GM23338 (cell line): ENCODE measurements at regions not wholly inside any gene's neighbourhood (a gene's known extent, or its start where the extent isn't known, plus 50 kb on each side); places are given as distances from the start of the nearest gene placed in this dataset.

Experiments
- ATAC-seq: fragments of 200-7000 bp; cut with Tn5 transposase; 3 replicates; pipeline ENCODE4 v1.9.1; 2020
- DNase-seq: peaks from one replicate; pipeline ENCODE4 v3.0.0-alpha.2; 2015; ENCODE audit warnings: low spot score
- H2AFZ ChIP-seq: fragments of 200-600 bp; sonication (generic); 2 replicates; pipeline ENCODE4 v1.8.0; 2016; ENCODE audit warnings: antibody characterized with exemption, mild to moderate bottlenecking, moderate library complexity
- H3F3A ChIP-seq: fragments of 200-600 bp; sonication (generic); replicated peaks from 2 replicates; pipeline ENCODE4 v1.8.0; 2017; ENCODE audit warnings: antibody characterized with exemption, mixed run types, low read depth
- H3K27ac ChIP-seq: fragments of 200-600 bp; sonication (generic); 2 replicates; pipeline ENCODE4 v1.6.1; 2016; ENCODE audit warnings: low read depth
- H3K27me3 ChIP-seq: fragments of 200-600 bp; sonication (generic); 2 replicates; pipeline ENCODE4 v1.8.0; 2016; ENCODE audit warnings: mild to moderate bottlenecking, mixed run types, moderate library complexity; ENCODE audit not compliant: insufficient read depth
- H3K36me3 ChIP-seq: fragments of 200-600 bp; sonication (generic); 2 replicates; pipeline ENCODE4 v1.8.0; 2016; ENCODE audit warnings: mild to moderate bottlenecking; ENCODE audit not compliant: insufficient read depth
- H3K4me1 ChIP-seq: fragments of 200-600 bp; sonication (generic); 2 replicates; pipeline ENCODE4 v1.8.0; 2016; ENCODE audit warnings: mild to moderate bottlenecking, moderate library complexity; ENCODE audit not compliant: insufficient read depth
- H3K4me2 ChIP-seq: fragments of 200-600 bp; sonication (generic); 2 replicates; pipeline ENCODE4 v1.7.1; 2017; ENCODE audit warnings: mixed run types
- H3K4me3 ChIP-seq: fragments of 200-600 bp; sonication (generic); 2 replicates; pipeline ENCODE4 v1.6.1; 2016; ENCODE audit warnings: mixed run types
- H3K79me2 ChIP-seq: fragments of 200-600 bp; sonication (generic); replicated peaks from 2 replicates; pipeline ENCODE4 v1.8.0; 2017; ENCODE audit warnings: mild to moderate bottlenecking; ENCODE audit not compliant: insufficient read depth
- H3K9me2 ChIP-seq: fragments of 200-600 bp; sonication (generic); 2 replicates; pipeline ENCODE4 v1.8.0; 2017; ENCODE audit not compliant: insufficient read depth
- H4K20me1 ChIP-seq: fragments of 200-600 bp; sonication (generic); replicated peaks from 2 replicates; pipeline ENCODE4 v1.8.0; 2017; ENCODE audit warnings: mild to moderate bottlenecking; ENCODE audit not compliant: insufficient read depth
- H3K27ac Mint-ChIP-seq: 2 replicates; pipeline ENCODE4 v1.8.0; 2020; ENCODE audit warnings: inconsistent platforms, mild to moderate bottlenecking, moderate library complexity, mixed read lengths
- H3K27me3 Mint-ChIP-seq: 3 replicates; pipeline ENCODE4 v1.8.0; 2022; ENCODE audit warnings: low read depth, mild to moderate bottlenecking, moderate library complexity, mixed read lengths, inconsistent platforms; ENCODE audit not compliant: insufficient read depth, poor library complexity
- H3K36me3 Mint-ChIP-seq: 3 replicates; pipeline ENCODE4 v1.8.0; 2021; ENCODE audit warnings: low read depth, mild to moderate bottlenecking, inconsistent platforms, moderate library complexity, mixed read lengths
- H3K4me1 Mint-ChIP-seq: 3 replicates; pipeline ENCODE4 v1.8.0; 2020; ENCODE audit warnings: mild to moderate bottlenecking, inconsistent platforms, mixed read lengths
- H3K4me3 Mint-ChIP-seq: 3 replicates; pipeline ENCODE4 v1.8.0; 2021; ENCODE audit warnings: moderate library complexity, mild to moderate bottlenecking, inconsistent platforms, mixed read lengths
- H3K9me3 Mint-ChIP-seq: 3 replicates; pipeline ENCODE4 v1.8.0; 2020; ENCODE audit warnings: moderate library complexity, mild to moderate bottlenecking, inconsistent platforms, mixed read lengths
- CREB1 ChIP-seq: fragments of 250-450 bp; sonication (Bioruptor Pico); IDR thresholded peaks from 2 replicates; pipeline ENCODE4 v1.5.0; 2020; ENCODE audit warnings: low read depth, mild to moderate bottlenecking, moderate library complexity
- EZH2 ChIP-seq: fragments of 200-600 bp; sonication (generic); IDR thresholded peaks from one replicate; pipeline ENCODE4 v1.8.0; 2017; ENCODE audit warnings: antibody characterized with exemption, mild to moderate bottlenecking, low read depth; ENCODE audit not compliant: unreplicated experiment
- EZH2phosphoT487 ChIP-seq: fragments of 200-600 bp; sonication (generic); IDR thresholded peaks from one replicate; pipeline ENCODE4 v1.8.1; 2018; ENCODE audit warnings: antibody characterized with exemption; ENCODE audit not compliant: unreplicated experiment
- JUNB ChIP-seq: IDR thresholded peaks from one replicate; pipeline ENCODE4 v1.6.1; 2016; ENCODE audit warnings: antibody characterized with exemption; ENCODE audit not compliant: unreplicated experiment
- NANOG ChIP-seq: IDR thresholded peaks from 2 replicates; pipeline ENCODE4 v1.6.1; 2016; ENCODE audit warnings: antibody characterized with exemption, borderline replicate concordance
- ZNF114 ChIP-seq: fragments of 250-450 bp; sonication (Bioruptor Pico); IDR thresholded peaks from 2 replicates; pipeline ENCODE4 v1.5.0; 2020; ENCODE audit warnings: mild to moderate bottlenecking, moderate library complexity
- ZNF331 ChIP-seq: fragments of 250-450 bp; sonication (Bioruptor Pico); IDR thresholded peaks from 2 replicates; pipeline ENCODE4 v1.5.0; 2020; ENCODE audit warnings: low read depth, mild to moderate bottlenecking, moderate library complexity
- TF ChIP-seq, protein P1 (sequence below): fragments of 250-450 bp; sonication (Bioruptor Pico); IDR thresholded peaks from 2 replicates; pipeline ENCODE4 v1.5.0; 2020; ENCODE audit warnings: mild to moderate bottlenecking, moderate library complexity
- TF ChIP-seq, protein P2 (sequence below): IDR thresholded peaks from one replicate; pipeline ENCODE4 v1.6.1; 2018; ENCODE audit warnings: antibody characterized with exemption; ENCODE audit not compliant: unreplicated experiment
- TF ChIP-seq, protein P3 (sequence below), 2 experiments: fragments of 200-600 bp in 1 of 2; sonication (generic) in 1 of 2; conservative IDR thresholded peaks; 2 replicates each; pipeline versions ENCODE4 v1.5.1 to v1.6.1; 2016 to 2017; ENCODE audit warnings: antibody characterized with exemption in 2 of 2, low read depth in 2 of 2, mild to moderate bottlenecking in 2 of 2, moderate library complexity in 1 of 2

DNA sequence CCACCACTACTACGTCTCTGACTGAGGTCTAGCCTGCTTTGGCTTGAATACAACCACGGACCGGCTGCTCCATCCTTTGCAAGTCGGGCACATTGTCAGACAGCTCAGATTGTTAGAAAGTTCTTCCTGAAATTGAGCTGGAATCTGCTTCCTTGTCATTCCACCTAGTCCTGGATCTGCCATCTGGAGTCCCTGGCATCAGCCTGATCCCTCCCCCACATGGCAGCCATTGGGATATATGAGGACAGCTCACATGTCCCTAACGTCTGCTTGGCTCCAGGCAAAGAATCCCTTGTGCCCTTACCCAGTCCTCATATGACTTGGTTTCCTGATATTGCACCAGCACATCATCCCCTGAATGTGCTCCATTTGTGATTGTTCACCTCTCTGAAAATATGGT is 56.3 kb upstream of the SYT6 start:
- H3K27ac Mint-ChIP-seq = no peak overlapping the region
- no peaks in the 10 kb centered on the region for H3K9me3 Mint-ChIP-seq
- Histone ChIP-seq H3K27me3 (peaks cover 13% of the 10 kb centered on the region), H3K36me3 (no peaks in the 10 kb centered on the region), H3F3A (no peaks in the 10 kb centered on the region), H2AFZ (no peak overlapping the region), H4K20me1 (no peaks in the 10 kb centered on the region), H3K79me2 (no peaks in the 10 kb centered on the region), H3K4me1 (no peaks in the 10 kb centered on the region), H3K27ac (no peak overlapping the region), H3K4me2 (no peak overlapping the region), H3K4me3 (no peak overlapping the region), H3K9me2 (peaks cover 11% of the 10 kb centered on the region; the same call in 1 of the 2 replicates)
- H3K36me3 Mint-ChIP-seq = no peaks in the 10 kb centered on the region
- no peak overlapping the region for H3K4me3 Mint-ChIP-seq
- TF ChIP-seq JUNB (no peak), EZH2 (no peak)
- DNase-seq (no peak), ATAC-seq (no peak)
- H3K27me3 Mint-ChIP-seq = peaks cover 8% of the 10 kb centered on the region
- H3K4me1 Mint-ChIP-seq = peaks cover 12% of the 10 kb centered on the region

DNA sequence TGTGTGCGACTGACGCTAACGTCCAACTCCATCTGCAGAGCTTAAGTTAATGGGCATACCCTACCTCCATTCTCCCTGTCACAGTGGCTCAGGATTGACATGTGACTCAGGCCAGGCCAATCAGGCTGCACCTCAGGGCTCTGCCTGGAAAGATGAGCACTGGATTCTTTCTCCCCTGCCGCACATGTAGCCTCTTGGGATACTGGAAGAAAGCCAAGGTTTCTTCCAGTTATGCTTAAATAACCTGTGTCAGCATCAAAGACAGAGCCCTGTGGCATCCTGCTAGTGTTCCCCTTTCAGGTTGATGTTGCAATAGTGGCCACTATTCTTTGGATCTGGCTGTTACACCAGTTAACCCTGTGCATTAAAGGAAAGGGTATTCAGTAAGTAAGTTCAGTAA is 55.0 kb upstream of the SYT6 start:
- no peak overlapping the region for H3K27ac Mint-ChIP-seq
- H3K27ac ChIP-seq = no peak overlapping the region
- DNase-seq = no peak
- TF ChIP-seq CREB1 (CRISPR knock-in tag) (no peak), EZH2phosphoT487 (no peak), NANOG (no peak), ZNF114 (CRISPR knock-in tag) (no peak), ZNF331 (no peak)
- TF ChIP-seq, protein P1, sequence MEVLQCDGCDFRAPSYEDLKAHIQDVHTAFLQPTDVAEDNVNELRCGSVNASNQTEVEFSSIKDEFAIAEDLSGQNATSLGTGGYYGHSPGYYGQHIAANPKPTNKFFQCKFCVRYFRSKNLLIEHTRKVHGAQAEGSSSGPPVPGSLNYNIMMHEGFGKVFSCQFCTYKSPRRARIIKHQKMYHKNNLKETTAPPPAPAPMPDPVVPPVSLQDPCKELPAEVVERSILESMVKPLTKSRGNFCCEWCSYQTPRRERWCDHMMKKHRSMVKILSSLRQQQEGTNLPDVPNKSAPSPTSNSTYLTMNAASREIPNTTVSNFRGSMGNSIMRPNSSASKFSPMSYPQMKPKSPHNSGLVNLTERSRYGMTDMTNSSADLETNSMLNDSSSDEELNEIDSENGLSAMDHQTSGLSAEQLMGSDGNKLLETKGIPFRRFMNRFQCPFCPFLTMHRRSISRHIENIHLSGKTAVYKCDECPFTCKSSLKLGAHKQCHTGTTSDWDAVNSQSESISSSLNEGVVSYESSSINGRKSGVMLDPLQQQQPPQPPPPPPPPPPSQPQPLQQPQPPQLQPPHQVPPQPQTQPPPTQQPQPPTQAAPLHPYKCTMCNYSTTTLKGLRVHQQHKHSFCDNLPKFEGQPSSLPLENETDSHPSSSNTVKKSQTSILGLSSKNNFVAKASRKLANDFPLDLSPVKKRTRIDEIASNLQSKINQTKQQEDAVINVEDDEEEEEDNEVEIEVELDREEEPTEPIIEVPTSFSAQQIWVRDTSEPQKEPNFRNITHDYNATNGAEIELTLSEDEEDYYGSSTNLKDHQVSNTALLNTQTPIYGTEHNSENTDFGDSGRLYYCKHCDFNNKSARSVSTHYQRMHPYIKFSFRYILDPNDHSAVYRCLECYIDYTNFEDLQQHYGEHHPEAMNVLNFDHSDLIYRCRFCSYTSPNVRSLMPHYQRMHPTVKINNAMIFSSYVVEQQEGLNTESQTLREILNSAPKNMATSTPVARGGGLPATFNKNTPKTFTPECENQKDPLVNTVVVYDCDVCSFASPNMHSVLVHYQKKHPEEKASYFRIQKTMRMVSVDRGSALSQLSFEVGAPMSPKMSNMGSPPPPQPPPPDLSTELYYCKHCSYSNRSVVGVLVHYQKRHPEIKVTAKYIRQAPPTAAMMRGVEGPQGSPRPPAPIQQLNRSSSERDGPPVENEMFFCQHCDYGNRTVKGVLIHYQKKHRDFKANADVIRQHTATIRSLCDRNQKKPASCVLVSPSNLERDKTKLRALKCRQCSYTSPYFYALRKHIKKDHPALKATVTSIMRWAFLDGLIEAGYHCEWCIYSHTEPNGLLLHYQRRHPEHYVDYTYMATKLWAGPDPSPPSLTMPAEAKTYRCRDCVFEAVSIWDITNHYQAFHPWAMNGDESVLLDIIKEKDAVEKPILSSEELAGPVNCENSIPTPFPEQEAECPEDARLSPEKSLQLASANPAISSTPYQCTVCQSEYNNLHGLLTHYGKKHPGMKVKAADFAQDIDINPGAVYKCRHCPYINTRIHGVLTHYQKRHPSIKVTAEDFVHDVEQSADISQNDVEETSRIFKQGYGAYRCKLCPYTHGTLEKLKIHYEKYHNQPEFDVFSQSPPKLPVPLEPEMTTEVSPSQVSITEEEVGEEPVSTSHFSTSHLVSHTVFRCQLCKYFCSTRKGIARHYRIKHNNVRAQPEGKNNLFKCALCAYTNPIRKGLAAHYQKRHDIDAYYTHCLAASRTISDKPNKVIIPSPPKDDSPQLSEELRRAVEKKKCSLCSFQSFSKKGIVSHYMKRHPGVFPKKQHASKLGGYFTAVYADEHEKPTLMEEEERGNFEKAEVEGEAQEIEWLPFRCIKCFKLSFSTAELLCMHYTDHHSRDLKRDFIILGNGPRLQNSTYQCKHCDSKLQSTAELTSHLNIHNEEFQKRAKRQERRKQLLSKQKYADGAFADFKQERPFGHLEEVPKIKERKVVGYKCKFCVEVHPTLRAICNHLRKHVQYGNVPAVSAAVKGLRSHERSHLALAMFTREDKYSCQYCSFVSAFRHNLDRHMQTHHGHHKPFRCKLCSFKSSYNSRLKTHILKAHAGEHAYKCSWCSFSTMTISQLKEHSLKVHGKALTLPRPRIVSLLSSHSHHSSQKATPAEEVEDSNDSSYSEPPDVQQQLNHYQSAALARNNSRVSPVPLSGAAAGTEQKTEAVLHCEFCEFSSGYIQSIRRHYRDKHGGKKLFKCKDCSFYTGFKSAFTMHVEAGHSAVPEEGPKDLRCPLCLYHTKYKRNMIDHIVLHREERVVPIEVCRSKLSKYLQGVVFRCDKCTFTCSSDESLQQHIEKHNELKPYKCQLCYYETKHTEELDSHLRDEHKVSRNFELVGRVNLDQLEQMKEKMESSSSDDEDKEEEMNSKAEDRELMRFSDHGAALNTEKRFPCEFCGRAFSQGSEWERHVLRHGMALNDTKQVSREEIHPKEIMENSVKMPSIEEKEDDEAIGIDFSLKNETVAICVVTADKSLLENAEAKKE (CRISPR knock-in tag) = no peak
- TF ChIP-seq, protein P2, sequence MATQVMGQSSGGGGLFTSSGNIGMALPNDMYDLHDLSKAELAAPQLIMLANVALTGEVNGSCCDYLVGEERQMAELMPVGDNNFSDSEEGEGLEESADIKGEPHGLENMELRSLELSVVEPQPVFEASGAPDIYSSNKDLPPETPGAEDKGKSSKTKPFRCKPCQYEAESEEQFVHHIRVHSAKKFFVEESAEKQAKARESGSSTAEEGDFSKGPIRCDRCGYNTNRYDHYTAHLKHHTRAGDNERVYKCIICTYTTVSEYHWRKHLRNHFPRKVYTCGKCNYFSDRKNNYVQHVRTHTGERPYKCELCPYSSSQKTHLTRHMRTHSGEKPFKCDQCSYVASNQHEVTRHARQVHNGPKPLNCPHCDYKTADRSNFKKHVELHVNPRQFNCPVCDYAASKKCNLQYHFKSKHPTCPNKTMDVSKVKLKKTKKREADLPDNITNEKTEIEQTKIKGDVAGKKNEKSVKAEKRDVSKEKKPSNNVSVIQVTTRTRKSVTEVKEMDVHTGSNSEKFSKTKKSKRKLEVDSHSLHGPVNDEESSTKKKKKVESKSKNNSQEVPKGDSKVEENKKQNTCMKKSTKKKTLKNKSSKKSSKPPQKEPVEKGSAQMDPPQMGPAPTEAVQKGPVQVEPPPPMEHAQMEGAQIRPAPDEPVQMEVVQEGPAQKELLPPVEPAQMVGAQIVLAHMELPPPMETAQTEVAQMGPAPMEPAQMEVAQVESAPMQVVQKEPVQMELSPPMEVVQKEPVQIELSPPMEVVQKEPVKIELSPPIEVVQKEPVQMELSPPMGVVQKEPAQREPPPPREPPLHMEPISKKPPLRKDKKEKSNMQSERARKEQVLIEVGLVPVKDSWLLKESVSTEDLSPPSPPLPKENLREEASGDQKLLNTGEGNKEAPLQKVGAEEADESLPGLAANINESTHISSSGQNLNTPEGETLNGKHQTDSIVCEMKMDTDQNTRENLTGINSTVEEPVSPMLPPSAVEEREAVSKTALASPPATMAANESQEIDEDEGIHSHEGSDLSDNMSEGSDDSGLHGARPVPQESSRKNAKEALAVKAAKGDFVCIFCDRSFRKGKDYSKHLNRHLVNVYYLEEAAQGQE = no peak
- TF ChIP-seq, protein P3, sequence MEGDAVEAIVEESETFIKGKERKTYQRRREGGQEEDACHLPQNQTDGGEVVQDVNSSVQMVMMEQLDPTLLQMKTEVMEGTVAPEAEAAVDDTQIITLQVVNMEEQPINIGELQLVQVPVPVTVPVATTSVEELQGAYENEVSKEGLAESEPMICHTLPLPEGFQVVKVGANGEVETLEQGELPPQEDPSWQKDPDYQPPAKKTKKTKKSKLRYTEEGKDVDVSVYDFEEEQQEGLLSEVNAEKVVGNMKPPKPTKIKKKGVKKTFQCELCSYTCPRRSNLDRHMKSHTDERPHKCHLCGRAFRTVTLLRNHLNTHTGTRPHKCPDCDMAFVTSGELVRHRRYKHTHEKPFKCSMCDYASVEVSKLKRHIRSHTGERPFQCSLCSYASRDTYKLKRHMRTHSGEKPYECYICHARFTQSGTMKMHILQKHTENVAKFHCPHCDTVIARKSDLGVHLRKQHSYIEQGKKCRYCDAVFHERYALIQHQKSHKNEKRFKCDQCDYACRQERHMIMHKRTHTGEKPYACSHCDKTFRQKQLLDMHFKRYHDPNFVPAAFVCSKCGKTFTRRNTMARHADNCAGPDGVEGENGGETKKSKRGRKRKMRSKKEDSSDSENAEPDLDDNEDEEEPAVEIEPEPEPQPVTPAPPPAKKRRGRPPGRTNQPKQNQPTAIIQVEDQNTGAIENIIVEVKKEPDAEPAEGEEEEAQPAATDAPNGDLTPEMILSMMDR (conservative IDR thresholded peaks at IDR 0.05; ENCODE audit: low read depth in 2 of 2) = no peak

More for the DNA sequence above, 55.0 kb upstream of the SYT6 start:
- Histone ChIP-seq H2AFZ (peak overlapping the region; percentile 85; the same call in 1 of the 2 replicates), H3K36me3 (no peaks in the 10 kb centered on the region), H3K4me2 (no peak overlapping the region), H3F3A (no peaks in the 10 kb centered on the region), H3K4me3 (no peak overlapping the region), H4K20me1 (no peaks in the 10 kb centered on the region), H3K4me1 (no peaks in the 10 kb centered on the region), H3K9me2 (peaks cover 8% of the 10 kb centered on the region; the same call in 1 of the 2 replicates), H3K79me2 (no peaks in the 10 kb centered on the region), H3K27me3 (peaks cover 13% of the 10 kb centered on the region)
- Mint-ChIP-seq H3K4me3 (no peak overlapping the region), H3K27me3 (peaks cover 11% of the 10 kb centered on the region), H3K4me1 (peaks cover 10% of the 10 kb centered on the region; the same call in 2 of the 3 replicates), H3K36me3 (no peaks in the 10 kb centered on the region), H3K9me3 (no peaks in the 10 kb centered on the region)
- ATAC-seq = peak; percentile 66
